Panc1 (cell line): ENCODE measurements at regions not wholly inside any gene's neighbourhood (a gene's known extent, or its start where the extent isn't known, plus 50 kb on each side); places are given as distances from the start of the nearest gene placed in this dataset.

Source experiments
- ATAC-seq: fragments of 200-7000 bp; cut with Tn5 transposase; 2 replicates; pipeline ENCODE4 v1.9.1; 2020; ENCODE audit warnings: mild to moderate bottlenecking, moderate library complexity
- BruUV-seq: library from RNA; stranded (reverse); fragments of 400-500 nt; replicated peaks from 2 replicates; lab custom pipeline; 2021; lab: Mats Ljungman, UMichigan
- CTCF ChIA-PET: fragments of 300-600 bp; sonication (Branson Sonifier 250); formaldehyde crosslinking; loops from one replicate; lab custom pipeline; 2022; ENCODE audit warnings: antibody characterized with exemption; lab: Charles Lee
- POLR2A ChIA-PET: fragments of 300-600 bp; sonication (Branson Sonifier 250); formaldehyde crosslinking; loops from one replicate; lab custom pipeline; 2022; ENCODE audit warnings: antibody characterized with exemption; lab: Charles Lee
- DNase-seq: peaks from one replicate; pipeline ENCODE4 v3.0.0-alpha.2; 2010; ENCODE audit warnings: low read depth, low spot score
- H3K27ac ChIP-seq: 2 replicates; pipeline ENCODE4 v1.5.1; 2011; ENCODE audit warnings: mild to moderate bottlenecking, low read length, inconsistent platforms
- H3K27me3 ChIP-seq: fragments of 200-500 bp; sonication (Bioruptor generic); 2 replicates; pipeline ENCODE4 v1.6.0; 2014; ENCODE audit warnings: low read length, inconsistent platforms; ENCODE audit not compliant: control insufficient read depth, insufficient read depth
- H3K36me3 ChIP-seq: fragments of 200-500 bp; sonication (Bioruptor generic); 2 replicates; pipeline ENCODE4 v1.5.1; 2014; ENCODE audit warnings: inconsistent platforms, mild to moderate bottlenecking, low read length, moderate library complexity; ENCODE audit not compliant: control insufficient read depth, insufficient read depth
- H3K4me1 ChIP-seq: 2 replicates; pipeline ENCODE4 v1.5.1; 2011; ENCODE audit warnings: inconsistent platforms, mild to moderate bottlenecking, low read length, moderate library complexity; ENCODE audit not compliant: control insufficient read depth, insufficient read depth
- H3K4me3 ChIP-seq, 2 experiments: 2 replicates each; pipeline ENCODE4 v1.5.1; 2011 to 2012; ENCODE audit warnings: low read depth in 2 of 2, low read length in 2 of 2, mild to moderate bottlenecking in 2 of 2, inconsistent platforms in 1 of 2, moderate library complexity in 1 of 2
- H3K9me3 ChIP-seq: fragments of 200-500 bp; sonication (Bioruptor generic); 2 replicates; pipeline ENCODE4 v1.5.1; 2014; ENCODE audit warnings: low read depth, mild to moderate bottlenecking, inconsistent platforms, low read length, moderate library complexity; ENCODE audit not compliant: control insufficient read depth, insufficient read depth
- POLR2AphosphoS5 ChIP-seq: IDR thresholded peaks from 2 replicates; pipeline ENCODE4 v1.6.1; 2012; ENCODE audit warnings: mild to moderate bottlenecking, low read depth, low read length, moderate library complexity
- REST ChIP-seq, 2 experiments: IDR thresholded peaks; 2 replicates each; pipeline ENCODE4 v1.6.1; 2011 to 2012; ENCODE audit warnings: low read depth in 2 of 2, control low read depth in 1 of 2, low read length in 1 of 2, mild to moderate bottlenecking in 1 of 2, moderate library complexity in 1 of 2; ENCODE audit not compliant: insufficient read depth in 1 of 2
- SIN3A ChIP-seq: IDR thresholded peaks from 2 replicates; pipeline ENCODE4 v1.6.1; 2012; ENCODE audit warnings: low read depth, mild to moderate bottlenecking, low read length, moderate library complexity, borderline replicate concordance; ENCODE audit not compliant: insufficient read depth
- TCF7L2 ChIP-seq: IDR thresholded peaks from 2 replicates; pipeline ENCODE4 v1.6.1; 2011; ENCODE audit warnings: mild to moderate bottlenecking, low read depth, low read length, inconsistent platforms
- in situ Hi-C: cut with HindIII; loops from 2 replicates; pipeline ENCODE4 v1.10.0; 2016; ENCODE audit warnings: low sequenced_read_pairs, low pct_unique_long_range_greater_than_20kb
- intact Hi-C: fragments of 100-400 bp; cut with micrococcal nuclease; formaldehyde crosslinking; loops from one replicate; pipeline ENCODE4 v1.10.0; 2022; ENCODE audit not compliant: unreplicated experiment
- TF ChIP-seq, protein P1 (sequence below): fragments of 450-650 bp; IDR thresholded peaks from 2 replicates; pipeline ENCODE4 v1.5.1; 2017; ENCODE audit warnings: mild to moderate bottlenecking

GRCh38 chr12:115232455-115233156, 548.6 kb upstream of the TBX3 start:
- no peaks in the 10 kb centered on the region for H3K36me3 ChIP-seq
- no TSS peak for BruUV-seq
- ChIA-PET CTCF (no interaction called here), POLR2A (no interaction called here)
- DNase-seq, result no peak
- no peaks in the 10 kb centered on the region for H3K4me1 ChIP-seq
- H3K4me3 ChIP-seq, result no peak overlapping the region
- no peak for TF ChIP-seq SIN3A
- no peak for TF ChIP-seq REST (IDR thresholded peaks at IDR 0.05; ENCODE audit: insufficient read depth in 1 of 2, low read depth in 2 of 2, low read length in 1 of 2)
- TF ChIP-seq TCF7L2, result no peak
- TF ChIP-seq, protein P1, sequence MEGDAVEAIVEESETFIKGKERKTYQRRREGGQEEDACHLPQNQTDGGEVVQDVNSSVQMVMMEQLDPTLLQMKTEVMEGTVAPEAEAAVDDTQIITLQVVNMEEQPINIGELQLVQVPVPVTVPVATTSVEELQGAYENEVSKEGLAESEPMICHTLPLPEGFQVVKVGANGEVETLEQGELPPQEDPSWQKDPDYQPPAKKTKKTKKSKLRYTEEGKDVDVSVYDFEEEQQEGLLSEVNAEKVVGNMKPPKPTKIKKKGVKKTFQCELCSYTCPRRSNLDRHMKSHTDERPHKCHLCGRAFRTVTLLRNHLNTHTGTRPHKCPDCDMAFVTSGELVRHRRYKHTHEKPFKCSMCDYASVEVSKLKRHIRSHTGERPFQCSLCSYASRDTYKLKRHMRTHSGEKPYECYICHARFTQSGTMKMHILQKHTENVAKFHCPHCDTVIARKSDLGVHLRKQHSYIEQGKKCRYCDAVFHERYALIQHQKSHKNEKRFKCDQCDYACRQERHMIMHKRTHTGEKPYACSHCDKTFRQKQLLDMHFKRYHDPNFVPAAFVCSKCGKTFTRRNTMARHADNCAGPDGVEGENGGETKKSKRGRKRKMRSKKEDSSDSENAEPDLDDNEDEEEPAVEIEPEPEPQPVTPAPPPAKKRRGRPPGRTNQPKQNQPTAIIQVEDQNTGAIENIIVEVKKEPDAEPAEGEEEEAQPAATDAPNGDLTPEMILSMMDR, result no peak
- TF ChIP-seq POLR2AphosphoS5, result no peak
- no peak for ATAC-seq
- no peaks in the 10 kb centered on the region for H3K9me3 ChIP-seq
- in situ Hi-C loops, result no loop called here
- intact Hi-C loops, result no loop called here
- no peak overlapping the region for H3K27ac ChIP-seq
- peaks cover 2% of the 10 kb centered on the region; the same call in 1 of the 2 replicates for H3K27me3 ChIP-seq

- Histone ChIP-seq H3K9me3 (no peaks in the 10 kb centered on the region), H3K36me3 (no peaks in the 10 kb centered on the region), H3K4me3 (no peak overlapping the region), H3K27me3 (peaks cover 2% of the 10 kb centered on the region; the same call in 1 of the 2 replicates), H3K4me1 (no peaks in the 10 kb centered on the region), H3K27ac (no peak overlapping the region)
- DNase-seq (no peak), ATAC-seq (no peak)
- ChIA-PET CTCF (no interaction called here), POLR2A (no interaction called here)
- no TSS peak for BruUV-seq
- no peak for TF ChIP-seq SIN3A
- TF ChIP-seq REST (IDR thresholded peaks at IDR 0.05; ENCODE audit: insufficient read depth in 1 of 2, low read depth in 2 of 2, low read length in 1 of 2), result no peak
- TF ChIP-seq POLR2AphosphoS5, result no peak
- TF ChIP-seq, protein P1, result no peak
- TF ChIP-seq TCF7L2, result no peak
- intact Hi-C loops, result no loop called here
- in situ Hi-C loops, result no loop called here
Measured at GRCh38 chr12:115230606-115231005, 546.6 kb upstream of the TBX3 start.
